ENCODE measurements at regions not wholly inside any gene's neighbourhood (a gene's known extent, or its start where the extent isn't known, plus 50 kb on each side); places are given as distances from the start of the nearest gene placed in this dataset.
"Not testable (repeated sequence)": the region's sequence is repeated elsewhere in the genome, so short reads cannot be mapped to it uniquely, and the experiment has no call there.

DNA sequence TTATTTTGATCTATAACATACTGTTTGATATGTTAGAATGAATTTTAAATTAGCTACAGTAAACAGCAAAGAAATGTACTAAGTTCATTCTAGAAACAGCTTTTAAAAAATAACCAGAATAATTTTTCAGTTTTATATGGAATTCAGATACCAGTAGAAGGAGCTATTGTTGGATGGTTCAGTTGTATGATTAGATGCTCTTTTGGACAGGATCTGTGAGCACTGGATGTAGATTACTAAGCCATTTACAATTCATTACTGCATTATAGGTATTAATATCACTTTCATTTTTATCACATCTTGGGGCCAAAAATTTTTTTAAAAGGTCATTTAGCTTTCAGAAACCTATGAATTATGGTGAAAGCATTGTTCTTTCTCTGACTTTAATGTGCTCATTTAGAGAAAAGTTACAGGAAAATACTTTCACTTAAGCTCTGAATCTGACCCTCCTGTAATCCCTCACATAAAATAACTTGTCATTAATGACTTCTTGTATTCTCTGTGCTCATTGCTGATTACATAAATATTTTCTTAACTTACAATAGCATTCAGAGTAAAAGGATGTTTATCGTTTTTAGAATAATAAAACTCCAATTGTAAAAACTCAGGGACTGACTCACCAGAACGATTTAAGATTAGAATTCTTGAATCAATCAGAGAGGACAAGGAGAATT lies 750.2 kb downstream of the SLC4A3 start:
- DNase-seq, result no peak

DNA sequence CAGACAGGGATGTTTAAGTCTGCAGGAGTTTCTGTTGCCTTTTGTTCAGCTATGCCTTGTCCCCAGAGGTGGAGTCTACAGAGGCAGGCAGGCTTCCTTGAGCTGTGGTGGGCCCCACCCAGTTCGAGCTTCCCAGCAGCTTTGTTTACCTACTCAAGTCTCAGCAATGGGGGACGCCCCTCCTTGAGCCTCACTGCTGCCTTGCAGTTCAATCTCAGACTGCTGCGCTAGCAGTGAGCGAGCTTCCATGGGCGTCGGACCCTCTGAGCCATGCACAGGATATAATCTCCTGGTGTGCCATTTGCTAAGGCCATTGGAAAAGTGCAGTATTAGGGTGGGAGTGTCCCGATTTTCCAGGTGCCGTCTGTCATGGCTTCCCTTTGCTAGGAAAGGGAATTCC lies 760.3 kb downstream of the SLC4A3 start:
- DNase-seq, result not testable (repeated sequence)

DNA sequence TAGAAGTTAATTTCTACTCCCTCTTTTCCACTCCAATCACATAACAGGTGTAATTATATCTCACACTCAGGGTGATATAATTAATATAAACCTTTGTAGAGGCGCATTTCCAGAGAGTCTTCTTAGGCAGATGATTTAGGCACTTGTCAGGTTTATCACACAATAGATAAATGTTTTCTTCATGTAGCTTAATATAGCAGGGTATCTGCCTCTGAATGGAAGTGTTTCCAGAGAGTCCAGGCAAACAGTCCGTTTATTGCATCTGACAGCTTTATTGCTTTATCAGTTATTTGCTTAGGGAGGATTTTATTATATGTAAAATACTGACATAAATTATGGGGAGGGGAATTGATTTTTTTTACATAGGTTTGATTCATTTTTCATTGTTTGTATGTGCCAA lies 766.3 kb downstream of the SLC4A3 start:
- DNase-seq, result no peak

DNA sequence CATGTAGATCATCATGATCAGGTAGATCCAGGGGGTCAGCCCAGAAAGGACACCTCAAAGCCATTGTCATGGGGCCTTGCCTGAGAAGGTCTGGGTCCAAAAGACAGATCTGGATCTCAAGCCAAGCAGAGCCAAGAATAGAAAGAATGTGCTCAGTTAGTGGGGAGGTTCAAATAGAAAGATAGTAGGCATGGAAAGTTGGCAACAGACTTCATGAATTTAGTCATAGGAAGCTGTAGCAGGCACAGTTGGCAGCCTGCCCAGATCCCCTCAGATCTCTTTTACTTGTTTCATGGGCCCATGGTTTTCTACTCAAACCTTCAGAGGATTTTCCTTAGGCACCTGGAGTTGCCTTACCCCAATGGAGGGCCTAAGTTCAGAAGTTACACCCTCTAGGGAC lies 767.0 kb downstream of the SLC4A3 start:
- no peak for DNase-seq

DNA sequence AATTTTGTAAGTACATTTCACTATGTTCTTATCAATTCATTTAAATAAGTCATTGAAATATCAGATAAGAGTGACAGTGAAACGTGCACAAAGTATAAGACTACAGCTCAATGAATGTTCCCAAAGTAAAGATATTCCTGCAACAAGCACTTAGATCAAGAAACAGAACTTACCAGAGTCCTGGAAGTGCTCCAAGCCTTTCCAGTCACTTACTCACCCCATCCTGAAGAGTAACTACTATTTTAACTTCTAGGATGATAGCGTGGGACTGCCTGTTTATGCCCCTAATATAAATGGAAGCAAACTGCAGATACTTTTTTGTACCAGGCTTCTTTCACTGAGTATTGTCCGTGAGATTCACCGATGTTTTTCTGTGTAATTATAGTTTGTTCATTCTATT lies 768.9 kb downstream of the SLC4A3 start:
- DNase-seq, result no peak

DNA sequence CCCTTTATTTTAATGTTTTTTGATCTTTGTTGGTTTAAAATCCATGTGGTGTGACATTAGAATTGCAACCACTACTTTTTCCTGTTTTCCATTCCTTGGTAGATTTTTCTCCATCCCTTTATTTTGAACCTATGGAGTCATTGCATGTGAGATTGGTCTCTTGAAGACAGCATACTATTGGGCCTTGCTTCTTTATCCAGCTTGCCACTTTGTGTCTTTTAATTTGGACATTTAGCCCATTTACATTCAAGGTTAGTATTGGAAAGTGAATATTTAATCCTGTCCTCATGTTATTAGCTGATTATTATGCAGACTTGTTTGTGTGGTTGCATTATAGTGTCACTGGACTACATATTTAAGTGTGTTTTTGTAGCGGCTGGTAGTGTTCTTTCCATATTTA lies 782.9 kb downstream of the SLC4A3 start:
- no peak for DNase-seq

DNA sequence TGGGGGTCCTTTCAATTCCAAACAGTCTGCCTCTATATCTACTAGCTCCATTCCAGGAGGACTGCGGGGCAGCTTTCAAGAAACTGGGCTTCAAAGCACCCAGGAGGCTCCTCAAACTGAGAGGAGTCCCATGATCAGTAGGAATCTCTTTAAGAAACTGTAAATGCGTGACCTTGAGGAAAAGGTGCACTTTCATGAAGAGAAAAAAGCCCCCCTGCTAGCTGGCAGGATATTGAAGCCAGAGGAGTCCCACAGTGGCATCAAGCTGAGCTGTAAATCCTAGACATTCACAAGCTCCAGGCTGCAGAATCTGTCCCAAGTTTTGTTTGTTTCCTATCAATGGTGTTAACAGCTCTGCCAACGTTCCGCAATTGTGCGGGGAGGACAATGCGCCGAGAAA lies 790.1 kb downstream of the SLC4A3 start:
- no peak for DNase-seq

DNA sequence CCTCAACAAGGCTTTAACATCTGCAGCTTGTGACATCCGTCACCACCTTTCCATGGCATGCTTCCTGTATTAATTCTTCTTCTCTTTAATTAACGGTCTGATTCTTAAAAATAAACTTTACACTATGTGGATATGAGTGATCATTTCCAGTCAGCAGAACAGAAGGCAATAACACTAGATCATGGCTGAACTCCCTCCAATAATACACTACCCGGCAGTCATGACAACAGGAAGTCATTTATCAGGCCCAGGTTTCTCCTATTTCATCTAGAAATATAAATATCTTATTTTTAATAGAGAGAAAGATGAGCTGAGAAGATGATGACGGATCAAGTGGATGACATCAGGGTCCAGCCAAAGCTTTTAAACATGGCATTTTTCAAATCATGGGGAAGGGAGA lies 792.2 kb downstream of the SLC4A3 start:
- no peak for DNase-seq

DNA sequence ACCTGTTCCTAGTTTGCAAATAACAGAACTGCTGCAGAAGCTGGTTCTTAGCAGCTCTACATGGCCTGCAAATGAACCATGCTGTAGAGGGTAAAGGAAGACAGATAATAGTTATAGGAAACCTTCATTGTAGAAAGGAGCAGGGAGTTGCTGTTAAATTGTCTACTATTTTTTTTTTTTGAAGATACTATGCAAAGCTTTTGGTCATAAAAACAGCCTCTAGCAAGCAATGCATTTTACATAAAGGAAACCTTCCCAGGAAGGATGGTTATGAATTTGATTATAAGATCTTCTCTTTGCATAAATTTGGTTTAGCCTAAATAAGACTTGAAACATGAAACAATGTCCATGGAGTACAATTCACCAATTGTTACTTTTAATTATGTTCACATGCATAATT lies 793.4 kb downstream of the SLC4A3 start:
- DNase-seq, result no peak

DNA sequence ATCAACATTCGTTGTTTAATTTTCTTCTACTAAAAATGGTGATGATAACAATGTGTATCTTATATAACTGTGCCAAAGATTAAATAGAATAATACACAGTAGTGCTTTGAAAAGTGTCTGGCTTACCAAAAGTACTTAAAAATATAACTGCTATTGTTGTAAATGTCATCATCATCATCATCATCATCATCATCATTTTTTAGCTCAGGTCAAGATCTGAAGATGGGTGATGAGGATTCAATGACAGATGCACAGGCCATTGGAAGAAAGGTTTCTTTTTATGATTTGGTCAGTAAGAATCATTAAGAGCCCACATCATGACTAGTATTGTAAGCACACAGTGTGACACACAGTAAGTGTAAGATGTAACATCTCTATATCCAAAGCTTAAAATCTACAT lies 795.2 kb downstream of the SLC4A3 start:
- no peak for DNase-seq

DNA sequence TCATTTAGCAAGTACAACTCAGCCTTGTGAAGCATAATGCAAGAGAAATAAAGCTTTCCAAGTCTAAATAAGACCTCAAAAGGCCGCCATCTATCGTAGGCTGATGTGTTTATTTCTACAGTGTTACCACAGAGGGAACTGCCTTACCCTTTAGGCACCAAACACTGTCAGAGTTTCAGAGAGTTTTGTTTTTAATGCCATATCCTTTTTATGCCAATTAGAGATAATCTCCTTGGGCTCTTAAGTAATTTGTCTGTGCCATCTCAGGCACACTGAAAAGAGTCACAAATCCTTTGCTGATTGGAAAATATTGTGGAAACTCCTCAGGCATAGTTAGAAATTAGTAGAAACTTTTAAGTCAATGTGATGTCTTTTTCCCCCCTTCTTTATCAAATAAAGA lies 797.1 kb downstream of the SLC4A3 start:
- no peak for DNase-seq

DNA sequence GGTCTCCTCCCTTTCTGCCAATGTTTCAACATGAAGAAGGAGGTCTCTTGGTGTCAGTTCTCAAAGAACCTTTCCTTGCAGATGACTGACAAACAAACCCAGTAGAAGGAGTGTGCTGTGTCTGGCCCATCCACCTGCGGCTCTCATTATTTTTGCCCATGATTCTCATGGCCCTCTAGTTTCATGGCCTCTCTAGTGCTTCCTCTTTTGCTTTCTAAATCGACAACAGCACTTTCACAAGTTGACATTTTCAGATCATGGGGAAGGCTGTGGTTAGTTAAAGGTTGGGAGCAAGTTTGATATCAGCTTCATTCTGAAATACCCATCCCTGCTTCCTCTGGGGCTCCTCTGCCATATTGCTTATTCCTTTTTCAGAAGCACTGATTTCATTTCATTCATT lies 805.2 kb downstream of the SLC4A3 start:
- no peak for DNase-seq

DNA sequence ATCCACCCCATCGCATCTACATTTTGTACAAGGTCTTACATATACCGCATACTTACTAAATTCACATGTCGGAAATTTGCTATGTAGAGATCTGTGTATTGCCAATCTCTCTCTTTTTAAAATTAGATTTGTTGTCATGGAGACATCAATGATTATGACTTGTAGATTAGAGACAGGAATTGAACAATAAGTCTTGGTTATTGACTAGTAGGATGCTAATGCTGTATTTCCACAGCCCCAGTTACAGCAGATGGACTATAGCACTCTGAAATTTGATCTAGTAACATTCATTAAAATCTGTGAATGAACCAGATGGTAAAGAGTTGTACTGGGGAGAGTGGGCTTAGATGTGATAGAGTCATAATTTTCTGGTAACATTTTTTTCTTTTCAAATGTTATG lies 805.7 kb downstream of the SLC4A3 start:
- no peak for DNase-seq

DNA sequence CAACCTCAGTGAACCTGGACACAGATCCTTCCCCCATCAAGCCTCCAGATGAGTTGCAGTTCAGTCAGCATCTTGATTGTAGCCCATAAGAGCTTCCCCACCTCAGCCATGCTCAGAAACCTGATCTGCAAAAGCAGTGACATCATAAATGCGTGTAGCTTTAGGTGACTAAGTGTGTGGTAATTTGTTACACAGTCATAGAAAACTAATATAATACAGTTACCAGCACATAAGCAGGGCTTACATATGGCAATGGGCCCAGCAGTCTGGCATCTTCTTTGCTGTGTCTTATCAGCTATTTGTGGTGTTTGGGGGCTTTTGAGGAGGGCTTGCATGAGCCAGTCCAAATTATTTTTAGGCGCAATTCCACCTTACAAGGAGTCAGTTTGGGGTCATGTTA lies 807.0 kb downstream of the SLC4A3 start:
- no peak for DNase-seq

DNA sequence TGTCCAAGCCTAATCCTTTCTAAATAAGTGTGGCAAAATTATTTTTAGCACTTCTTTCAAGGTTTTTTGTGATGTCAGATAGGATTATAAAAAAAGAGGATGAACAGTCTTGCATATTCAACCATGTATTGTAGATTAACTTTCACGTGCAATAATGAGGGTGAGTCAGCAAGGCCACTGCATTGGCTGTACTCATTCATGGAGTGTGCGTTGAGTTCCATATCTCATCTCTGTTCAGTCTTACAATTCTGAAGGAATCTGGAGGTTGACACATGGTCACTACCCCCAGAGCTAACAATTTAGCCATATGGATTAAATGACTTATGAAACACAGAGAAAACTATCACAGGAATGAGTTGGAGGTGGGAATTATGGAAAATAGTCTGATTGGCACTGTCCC lies 810.5 kb downstream of the SLC4A3 start:
- DNase-seq, result no peak

DNA sequence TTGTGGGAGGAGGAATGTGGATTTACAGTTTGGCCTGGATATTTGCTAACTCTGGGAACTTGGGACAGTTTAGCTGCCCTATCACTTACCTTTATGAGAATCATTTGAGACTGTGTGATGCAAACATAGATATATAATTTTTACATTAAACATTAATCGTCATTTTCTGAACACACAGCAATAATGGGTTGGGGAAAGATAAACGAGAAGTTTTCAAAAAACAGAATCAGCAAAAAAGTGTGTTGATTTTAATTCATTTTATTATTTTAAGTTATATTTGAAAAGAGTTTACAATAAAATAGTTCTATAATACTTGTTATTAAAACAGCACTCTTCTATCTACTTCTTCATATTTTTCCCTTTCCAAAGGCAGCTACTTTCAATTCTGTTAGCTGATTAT lies 813.3 kb downstream of the SLC4A3 start:
- DNase-seq, result no peak

DNA sequence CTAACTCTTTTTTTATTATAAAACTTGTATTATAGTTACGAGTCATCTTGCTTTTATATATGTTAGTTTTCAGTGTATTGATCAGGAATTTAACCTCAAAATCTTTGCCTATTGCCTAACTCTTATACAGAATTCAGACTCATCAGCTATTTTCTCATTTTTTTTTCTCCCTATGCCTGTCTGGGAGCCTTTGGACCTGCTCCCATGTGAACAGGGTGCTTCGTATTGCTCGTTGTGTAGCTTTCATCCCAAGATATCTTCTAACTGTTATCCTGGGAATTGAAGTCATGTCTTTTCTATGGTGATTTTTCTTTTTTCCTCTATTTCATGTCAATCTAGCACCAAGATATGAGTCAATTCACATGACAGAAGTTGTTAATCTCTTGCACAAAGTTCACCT lies 814.0 kb downstream of the SLC4A3 start:
- no peak for DNase-seq

DNA sequence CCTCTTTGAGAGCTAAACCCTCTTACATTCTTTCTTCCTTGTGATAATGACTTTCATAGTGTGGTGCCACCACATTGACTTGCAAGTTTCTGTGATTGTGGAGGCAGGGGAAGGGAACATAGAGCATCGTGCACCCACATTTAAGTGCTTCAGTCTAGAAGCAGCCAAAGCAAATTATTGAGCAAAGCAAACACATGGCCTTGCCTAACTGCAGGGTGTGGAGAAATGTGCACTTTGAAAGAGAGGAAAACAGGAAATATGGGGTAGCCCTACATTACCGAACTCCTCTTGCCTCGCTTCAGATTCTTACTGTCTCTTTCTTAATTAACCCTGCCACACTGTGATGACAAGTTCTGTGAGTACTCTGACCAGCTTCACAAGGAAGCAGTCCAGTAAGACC lies 814.6 kb downstream of the SLC4A3 start:
- no peak for DNase-seq

DNA sequence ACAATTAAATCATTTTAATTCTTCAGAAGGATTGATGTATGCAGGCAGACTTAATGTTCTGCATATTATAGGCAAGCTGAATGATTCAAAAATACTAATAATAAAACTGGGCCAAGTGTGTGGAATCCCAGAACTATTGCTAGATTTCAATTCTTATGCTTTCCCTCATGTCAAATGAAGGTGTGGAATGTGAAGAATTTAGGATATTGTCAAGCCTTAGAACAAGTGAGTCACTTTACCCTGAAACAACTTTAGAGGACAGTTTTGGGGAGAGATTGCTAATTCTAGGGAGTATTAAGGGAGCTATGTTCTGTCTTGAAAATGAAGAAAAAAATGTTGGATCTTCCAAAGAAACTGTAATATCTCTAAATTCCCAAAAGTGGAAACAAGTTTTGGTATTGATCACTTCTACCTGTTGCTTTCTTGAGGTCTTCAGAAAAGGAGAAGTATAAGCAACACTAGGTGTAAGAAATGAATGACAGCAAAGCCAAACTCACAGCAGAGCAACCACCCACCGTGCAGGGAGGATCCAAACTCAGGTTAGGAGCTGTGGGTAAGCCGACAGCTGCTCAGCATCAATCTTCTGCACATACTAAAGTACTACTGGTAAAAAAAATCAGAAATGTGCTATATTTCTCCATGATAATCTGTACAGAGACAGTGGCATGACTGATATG lies 818.1 kb downstream of the SLC4A3 start:
- DNase-seq, result no peak

DNA sequence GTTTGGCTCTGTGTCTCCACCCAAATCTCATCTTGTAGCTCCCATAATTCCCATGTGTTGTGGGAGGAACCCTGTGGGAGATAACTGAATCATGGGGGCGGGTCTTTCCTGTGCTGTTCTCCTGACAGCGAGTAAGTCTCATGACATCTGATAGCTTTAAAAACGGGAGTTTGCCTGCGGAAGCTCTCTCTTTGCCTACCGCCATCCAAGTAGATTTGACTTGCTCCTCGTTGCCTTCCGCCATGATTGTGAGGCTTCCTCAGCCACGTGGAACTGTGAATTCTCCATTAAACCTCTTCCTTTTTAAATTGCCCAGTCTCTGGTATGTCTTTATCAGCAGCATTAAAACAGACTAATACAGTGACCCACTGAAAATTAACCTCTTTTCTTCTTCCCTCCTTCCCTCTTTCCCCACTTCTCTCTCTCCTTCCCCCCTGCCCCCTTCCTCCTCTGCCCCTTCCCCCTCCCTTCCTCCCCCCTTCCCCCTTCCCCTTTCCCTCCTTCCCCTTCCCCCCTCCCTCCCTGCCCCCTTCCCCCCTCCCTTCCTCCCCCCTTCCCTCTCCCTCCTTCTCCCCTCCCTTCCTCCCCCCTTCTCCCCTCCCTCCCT lies 818.8 kb downstream of the SLC4A3 start:
- DNase-seq, result no peak

DNA sequence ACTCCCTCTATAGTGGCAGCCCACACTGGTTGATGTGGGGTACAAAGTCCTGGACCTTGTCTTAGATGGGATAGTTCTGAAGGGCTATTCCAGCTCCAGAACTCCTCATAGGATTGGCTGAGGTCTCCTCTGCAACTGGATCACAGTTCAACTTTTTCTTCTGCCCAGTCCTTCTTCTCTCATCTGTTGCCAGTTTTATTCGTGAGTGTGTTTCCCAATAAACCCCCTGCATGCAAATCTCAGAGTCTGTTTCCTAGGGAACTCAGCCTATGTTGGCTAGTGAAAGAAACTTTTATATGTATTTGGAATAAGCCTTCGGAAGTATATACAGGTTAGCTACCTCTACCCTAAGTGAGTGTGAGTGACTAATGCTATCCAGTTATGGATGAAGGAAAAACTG lies 823.4 kb downstream of the SLC4A3 start:
- DNase-seq, result no peak

DNA sequence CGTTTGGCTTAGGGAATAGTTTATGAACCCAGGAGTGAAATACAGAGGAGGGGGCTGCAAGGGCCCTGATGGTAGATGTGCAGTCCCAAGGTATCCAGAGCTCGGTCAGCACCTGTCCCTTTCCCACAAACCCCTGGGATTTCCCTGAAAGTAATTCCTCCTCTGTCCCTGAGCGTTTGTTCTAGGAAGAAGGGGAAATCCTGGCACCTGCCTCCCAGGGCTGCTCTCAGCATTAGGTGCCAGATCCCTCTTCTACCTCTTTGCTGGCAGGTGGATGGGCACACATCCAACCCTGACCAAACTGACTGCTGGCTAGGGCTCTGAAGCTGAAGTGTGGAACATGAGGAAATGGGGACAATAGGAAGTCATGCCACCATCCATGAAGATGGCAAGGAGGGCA lies 824.0 kb downstream of the SLC4A3 start:
- DNase-seq, result no peak

DNA sequence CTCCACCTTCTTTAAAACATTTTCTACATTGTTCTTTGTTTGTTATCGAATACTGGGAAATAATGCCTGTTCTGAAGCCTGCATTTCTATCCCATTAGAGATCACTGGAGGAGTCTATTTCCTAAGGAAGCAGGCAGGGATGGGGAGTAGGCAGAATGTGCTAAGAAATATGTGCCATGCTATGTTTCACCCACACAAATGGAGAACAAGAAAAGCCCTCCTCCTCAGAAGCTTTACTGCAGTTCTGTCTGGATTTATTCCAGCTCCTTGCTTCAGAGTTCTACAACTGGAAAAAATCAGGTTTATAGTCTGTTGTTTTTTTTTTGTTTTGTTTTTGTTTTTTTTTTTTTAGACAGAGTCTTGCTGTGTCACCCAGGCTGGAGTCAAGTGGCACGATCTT lies 825.1 kb downstream of the SLC4A3 start:
- DNase-seq, result no peak

DNA sequence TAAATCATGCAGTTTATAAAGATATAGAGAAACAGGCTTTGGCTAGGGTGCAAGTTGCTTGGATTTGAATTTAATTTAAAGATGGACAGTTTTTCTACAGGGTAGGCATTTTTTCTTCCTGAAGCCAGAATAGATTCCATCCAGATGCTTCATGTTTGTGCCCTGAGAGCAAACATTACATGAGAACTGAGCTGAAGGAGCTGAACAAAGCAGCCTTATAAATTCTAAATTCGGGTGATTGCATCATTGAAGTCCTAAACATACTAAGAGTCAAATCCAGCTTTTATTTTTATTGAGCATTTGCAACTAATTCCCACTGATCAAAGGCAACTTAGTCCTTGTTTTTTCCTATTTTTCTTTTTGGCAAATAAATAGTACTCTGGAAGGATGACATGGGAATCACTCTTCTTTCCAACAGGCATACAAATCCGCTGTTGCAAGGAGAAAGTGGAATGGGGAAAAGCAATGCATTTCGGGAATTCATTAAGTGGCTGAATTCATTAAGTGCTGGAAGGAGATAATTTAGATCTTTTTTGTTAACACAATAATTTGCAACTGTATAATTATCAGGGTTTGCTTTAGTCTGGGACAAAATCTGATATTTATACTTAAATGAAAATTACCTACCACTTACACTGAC lies 828.0 kb downstream of the SLC4A3 start:
- DNase-seq, result no peak
